G401.6 (cell line): ENCODE measurements at regions not wholly inside any gene's neighbourhood (a gene's known extent, or its start where the extent isn't known, plus 50 kb on each side); places are given as distances from the start of the nearest gene placed in this dataset.

Experiments
- FAIRE-seq: peaks from 2 replicates; lab custom pipeline; 2012; peaks lifted over from hg19 to GRCh38; lab: Jason Lieb, UNC

DNA sequence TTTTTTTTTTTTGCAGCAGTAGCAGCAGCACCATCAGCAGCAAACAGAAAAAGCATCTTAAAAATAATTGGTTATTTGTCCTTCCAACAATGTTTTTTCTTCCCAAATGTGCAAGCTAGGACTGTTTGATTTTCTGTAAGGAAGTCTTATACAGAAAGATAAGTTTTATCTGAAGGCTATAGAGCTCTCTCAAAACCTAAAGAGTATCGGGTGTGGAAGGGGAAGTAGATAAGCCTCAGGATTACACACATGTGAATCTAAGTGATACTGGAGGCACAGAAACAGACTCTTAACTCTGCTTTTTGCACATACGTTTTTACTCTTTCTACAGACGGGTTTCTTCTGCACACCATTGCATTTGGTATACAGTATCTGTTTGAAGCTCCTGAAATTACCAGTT is 184.4 kb upstream of the FTMT start:
- no peak for FAIRE-seq

DNA sequence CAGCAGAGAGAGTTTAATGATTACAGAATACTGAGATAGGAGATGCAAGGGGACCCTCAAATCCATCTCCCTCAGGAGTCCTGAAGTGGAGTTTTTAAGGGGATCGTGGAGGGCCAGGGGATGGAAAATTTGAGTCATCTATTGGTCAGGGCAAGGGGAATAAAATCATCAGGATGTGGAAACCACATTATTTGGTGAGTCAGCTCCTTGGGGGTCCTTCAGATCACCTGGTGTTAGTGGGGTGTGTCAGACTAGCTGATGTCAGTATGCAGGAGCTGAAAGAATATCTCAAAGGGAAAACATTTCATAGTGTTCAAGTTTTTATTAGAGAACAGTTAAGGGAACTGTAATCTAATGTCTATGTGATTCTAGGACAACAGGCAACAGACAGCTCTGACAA is 183.0 kb upstream of the FTMT start:
- FAIRE-seq: no peak

- FAIRE-seq: no peak
Measured at GRCh38 chr5:121671624-121672023, 180.1 kb upstream of the FTMT start.

- FAIRE-seq: no peak
Measured at GRCh38 chr5:121675924-121676323, 175.8 kb upstream of the FTMT start.

DNA sequence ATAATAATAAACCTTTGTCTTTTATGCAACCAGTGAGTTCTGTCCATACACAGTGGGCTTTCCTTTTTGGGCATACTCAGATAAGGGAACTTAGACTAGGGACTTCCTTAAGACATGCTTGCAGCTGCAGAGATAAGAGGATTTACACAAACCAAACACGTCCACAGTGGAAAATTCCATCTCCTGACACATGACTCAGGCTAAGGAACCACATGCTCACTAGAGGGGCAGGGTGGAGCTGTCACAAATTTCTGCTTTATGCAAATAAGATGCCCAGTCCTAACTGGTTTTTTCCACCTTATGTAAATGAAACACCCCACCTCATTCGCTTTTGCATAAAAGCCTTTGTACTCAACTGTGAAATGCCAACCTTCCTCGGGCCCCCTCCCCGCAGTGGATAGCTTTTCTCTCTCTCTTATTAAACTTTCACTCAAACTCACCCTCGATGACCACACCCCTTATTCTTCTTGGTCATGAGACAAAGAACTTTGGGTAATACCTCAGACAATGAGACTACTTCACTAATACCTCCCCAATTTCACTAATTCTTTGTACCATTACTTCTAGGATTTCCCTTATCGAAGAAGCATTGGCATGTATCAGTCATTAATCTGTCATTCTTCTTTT is 170.3 kb upstream of the FTMT start:
- no peak for FAIRE-seq

DNA sequence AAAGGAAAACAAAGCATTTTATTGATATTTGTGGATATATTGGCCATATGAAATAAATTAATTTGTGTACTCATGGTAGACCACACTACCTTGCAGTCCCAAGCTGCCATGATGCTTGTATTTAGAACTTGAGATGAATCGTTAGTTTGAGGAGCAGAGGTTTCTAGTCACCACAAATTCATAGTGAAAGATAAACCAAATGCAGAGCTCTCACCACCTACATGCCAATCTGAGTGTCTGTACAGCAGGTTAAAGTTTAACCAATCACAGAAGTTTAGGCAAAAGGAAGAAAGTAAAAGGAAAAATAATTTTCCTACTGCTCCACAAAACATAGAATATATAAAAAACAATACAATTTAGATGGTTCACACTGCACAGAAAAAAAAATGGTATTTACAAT is 163.6 kb upstream of the FTMT start:
- no peak for FAIRE-seq

- FAIRE-seq: no peak
Measured at GRCh38 chr5:121688781-121689180, 162.9 kb upstream of the FTMT start.

GRCh38 chr5:121691478-121691877 is 160.2 kb upstream of the FTMT start:
- no peak for FAIRE-seq

DNA sequence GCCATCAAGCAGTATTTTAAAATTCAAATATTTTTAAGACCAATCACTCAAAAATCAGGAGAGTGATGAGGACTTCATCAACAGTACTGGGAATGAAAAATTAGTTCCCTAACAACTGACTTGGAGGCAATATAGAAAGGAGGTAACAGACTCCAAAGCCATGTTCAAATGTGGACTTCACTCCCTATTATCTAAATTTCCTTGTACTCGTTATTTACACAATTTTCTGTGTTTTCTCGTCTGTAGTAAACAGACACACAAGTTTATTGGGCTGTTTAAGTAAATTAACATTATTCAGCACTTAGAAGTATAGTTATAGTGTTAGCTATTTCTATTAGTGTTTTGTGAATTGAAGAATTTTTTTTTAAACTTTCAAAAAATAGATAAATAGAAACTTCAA is 159.5 kb upstream of the FTMT start:
- no peak for FAIRE-seq

- FAIRE-seq: no peak
Measured at GRCh38 chr5:121693864-121694263, 157.8 kb upstream of the FTMT start.

GRCh38 chr5:121695307-121695706 is 156.4 kb upstream of the FTMT start:
- no peak for FAIRE-seq

DNA sequence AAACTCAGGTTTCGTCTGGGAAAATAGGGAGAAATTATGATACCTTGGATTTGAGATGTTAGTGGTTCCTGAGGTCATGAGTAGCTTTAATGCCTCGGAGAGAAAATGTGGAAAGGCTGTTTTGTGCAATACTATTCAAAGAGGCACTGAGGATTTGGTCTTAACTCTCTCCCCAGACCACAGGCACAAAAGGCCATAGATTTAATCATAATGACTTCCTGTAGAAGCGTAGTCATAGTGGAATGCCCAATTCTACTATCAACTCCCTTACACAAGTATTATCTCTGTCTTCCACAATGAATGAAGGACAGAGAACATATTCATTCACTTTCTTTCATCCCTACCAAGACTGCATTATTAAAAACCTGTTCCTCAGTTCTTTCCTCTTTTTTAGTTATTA is 153.0 kb upstream of the FTMT start:
- FAIRE-seq: no peak

DNA sequence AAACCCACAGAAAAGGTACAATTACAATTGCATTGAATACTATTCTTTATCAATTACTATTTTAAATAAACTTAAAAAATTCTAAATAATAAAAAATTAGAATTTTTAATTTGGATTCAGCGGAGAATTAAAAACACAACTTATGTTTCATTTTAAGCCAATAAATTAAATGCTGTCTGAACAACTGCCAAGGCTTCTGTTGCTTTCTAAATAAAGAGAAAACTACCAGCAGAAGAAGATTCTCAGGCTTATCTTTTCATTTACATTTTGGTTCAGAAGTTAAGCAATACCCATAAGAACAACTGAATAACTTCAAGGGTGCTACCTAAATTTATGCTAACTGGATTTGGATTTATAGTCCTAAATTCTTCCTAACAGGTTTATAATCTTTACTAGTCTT is 150.0 kb upstream of the FTMT start:
- no peak for FAIRE-seq

- no peak for FAIRE-seq
Measured at GRCh38 chr5:121702682-121703081, 149.0 kb upstream of the FTMT start.

GRCh38 chr5:121704291-121704690 is 147.4 kb upstream of the FTMT start:
- no peak for FAIRE-seq

DNA sequence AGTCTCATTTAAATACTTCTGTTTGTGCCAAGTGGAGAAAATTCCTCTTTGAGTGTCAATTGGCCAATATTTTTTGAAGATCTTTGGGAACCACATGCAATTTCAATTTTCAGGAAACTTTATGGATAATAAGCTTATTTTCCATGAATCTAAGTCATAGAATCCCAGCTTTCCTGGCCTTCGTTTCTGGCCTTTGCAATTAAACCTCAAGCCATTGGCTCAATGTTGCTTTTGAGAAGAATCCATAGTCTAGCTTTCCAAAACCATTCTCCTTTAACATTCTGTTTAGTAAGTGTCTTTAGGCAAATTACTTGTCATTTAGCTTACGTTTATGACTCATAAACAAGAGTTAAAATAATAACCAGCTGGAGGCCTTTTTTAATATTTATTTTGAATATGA is 145.0 kb upstream of the FTMT start:
- FAIRE-seq: no peak

GRCh38 chr5:121707178-121707577 is 144.5 kb upstream of the FTMT start:
- FAIRE-seq: no peak

DNA sequence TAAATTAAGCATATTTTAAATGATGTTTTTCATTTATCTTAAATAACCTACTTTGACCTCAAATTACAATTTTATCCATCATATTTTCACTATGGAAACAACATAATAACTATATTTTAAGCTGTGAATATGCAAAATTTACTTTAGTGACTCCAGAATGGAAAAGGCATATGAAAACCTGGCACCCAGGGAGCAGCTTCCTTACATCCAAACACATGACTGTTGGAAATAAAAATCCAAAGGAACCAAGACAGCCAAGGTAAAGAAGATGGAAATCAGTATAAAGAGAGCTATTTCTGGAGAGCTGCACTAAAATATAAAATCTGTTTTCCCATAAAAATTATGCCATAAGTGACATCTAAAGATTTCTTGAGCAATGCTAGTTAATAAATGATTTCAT is 140.3 kb upstream of the FTMT start:
- no peak for FAIRE-seq

- FAIRE-seq: no peak
Measured at GRCh38 chr5:121719255-121719654, 132.4 kb upstream of the FTMT start.

GRCh38 chr5:121725450-121725849 is 126.2 kb upstream of the FTMT start:
- FAIRE-seq: no peak

- no peak for FAIRE-seq
Measured at GRCh38 chr5:121726991-121727390, 124.7 kb upstream of the FTMT start.

DNA sequence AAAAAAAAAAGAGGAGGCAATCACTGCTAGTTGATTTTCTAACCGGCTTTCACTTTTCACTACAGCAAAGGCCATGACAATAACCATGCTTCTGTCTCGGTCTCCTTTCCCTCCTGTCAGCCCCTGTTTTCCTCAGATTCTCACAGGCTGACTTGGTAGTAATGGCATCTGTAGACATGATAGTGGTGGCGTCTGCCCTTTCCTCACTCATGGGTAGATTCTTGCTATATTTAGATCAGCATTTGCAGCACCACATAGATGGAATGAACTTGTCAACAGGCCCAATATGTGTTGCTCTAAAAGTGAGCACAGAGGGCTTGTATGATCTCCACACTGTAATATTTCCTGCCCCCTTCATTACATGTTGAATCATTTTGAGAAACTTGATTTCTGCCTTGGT is 120.3 kb upstream of the FTMT start:
- no peak for FAIRE-seq

DNA sequence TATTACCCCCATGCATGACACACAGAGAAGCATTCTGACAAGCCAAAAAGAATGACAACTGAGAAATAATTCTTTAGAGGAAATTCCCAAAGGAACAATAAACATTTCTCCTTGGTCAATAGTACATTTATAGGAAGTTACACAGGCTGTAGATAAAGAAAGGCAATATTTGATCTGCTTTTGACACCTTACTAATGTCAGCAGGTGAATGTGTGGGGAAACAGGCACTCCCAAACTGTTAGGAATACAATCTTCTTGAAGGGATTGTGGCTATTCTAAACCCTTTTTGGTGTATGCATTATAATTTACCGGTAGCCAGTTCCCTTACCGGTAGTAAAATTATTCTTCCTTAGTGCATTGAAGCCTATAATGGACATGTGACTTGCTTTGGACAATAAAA is 116.1 kb upstream of the FTMT start:
- no peak for FAIRE-seq

DNA sequence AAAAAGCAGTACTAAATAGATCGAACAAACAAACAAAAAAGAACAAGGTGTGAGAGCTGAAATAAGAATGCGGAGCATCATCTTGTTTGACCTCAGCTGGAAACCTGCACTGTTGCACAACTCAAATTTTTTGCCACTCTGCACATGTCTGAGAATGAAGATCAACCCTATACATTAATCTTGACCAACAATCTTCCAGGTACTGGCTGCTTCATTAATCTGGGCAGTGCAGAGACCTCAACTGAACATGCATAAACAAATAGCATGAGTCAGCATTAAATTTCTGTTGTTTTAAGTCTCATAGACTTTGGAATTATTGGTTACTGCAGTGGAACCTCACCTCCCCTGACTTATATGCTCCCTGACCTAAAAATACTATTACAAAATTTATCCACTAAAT is 114.6 kb upstream of the FTMT start:
- no peak for FAIRE-seq

- no peak for FAIRE-seq
Measured at GRCh38 chr5:121741156-121741555, 110.5 kb upstream of the FTMT start.
